H1 (cell line): ENCODE measurements at regions not wholly inside any gene's neighbourhood (a gene's known extent, or its start where the extent isn't known, plus 50 kb on each side); places are given as distances from the start of the nearest gene placed in this dataset.
A peak's percentile ranks its signal among the peaks of the same experiment; 100 is the strongest.

Source experiments
- CTCF ChIA-PET: fragments of 300-600 bp; sonication (Branson Sonifier 250); formaldehyde crosslinking; loops from one replicate; lab custom pipeline; 2021; ENCODE audit not compliant: partially characterized antibody; lab: Charles Lee
- POLR2A ChIA-PET: fragments of 300-600 bp; sonication (Branson Sonifier 250); formaldehyde crosslinking; loops from one replicate; lab custom pipeline; 2021; ENCODE audit warnings: inconsistent platforms; ENCODE audit not compliant: partially characterized antibody; lab: Charles Lee
- DNase-seq, 2 experiments: peaks; one replicate each; pipeline versions ENCODE4 v3.0.0 to v3.0.0-alpha.2; 2010 to 2022; ENCODE audit warnings: low spot score in 2 of 2, low read depth in 1 of 2, mixed read lengths in 1 of 2
- FAIRE-seq: peaks from 2 replicates; lab custom pipeline; 2011; peaks lifted over from hg19 to GRCh38; lab: Jason Lieb, UNC
- H2AFZ ChIP-seq: 2 replicates; pipeline ENCODE4 v1.8.1; 2012; ENCODE audit warnings: low read length, inconsistent platforms
- H2AK5ac ChIP-seq: 2 replicates; pipeline ENCODE4 v1.6.1; 2013; ENCODE audit warnings: low read depth, low read length
- H2BK120ac ChIP-seq: replicated peaks from 2 replicates; pipeline ENCODE3; 2013; ENCODE audit warnings: low read depth, low read length, inconsistent platforms
- H2BK12ac ChIP-seq: 2 replicates; pipeline ENCODE4 v1.6.1; 2013; ENCODE audit warnings: low read depth, low read length
- H2BK15ac ChIP-seq: 2 replicates; pipeline ENCODE4 v1.6.1; 2013; ENCODE audit warnings: low read length
- H2BK20ac ChIP-seq: 2 replicates; pipeline ENCODE4 v1.6.1; 2013; ENCODE audit warnings: low read length
- H2BK5ac ChIP-seq: 2 replicates; pipeline ENCODE4 v1.6.1; 2013; ENCODE audit warnings: low read depth, low read length
- H3K14ac ChIP-seq: 2 replicates; pipeline ENCODE4 v1.6.1; 2013; ENCODE audit warnings: inconsistent platforms; ENCODE audit not compliant: insufficient read length
- H3K18ac ChIP-seq: 2 replicates; pipeline ENCODE4 v1.6.1; 2013; ENCODE audit warnings: low read length; ENCODE audit errors: extremely low read depth
- H3K23ac ChIP-seq: 2 replicates; pipeline ENCODE4 v1.6.1; 2013; ENCODE audit warnings: inconsistent platforms; ENCODE audit not compliant: insufficient read length
- H3K23me2 ChIP-seq: 2 replicates; pipeline ENCODE4 v1.6.1; 2013; ENCODE audit warnings: low read depth, low read length
- H3K27ac ChIP-seq: 2 replicates; pipeline ENCODE4 v1.6.1; 2011; ENCODE audit warnings: low read depth, low read length, inconsistent platforms
- H3K27me3 ChIP-seq, 4 experiments: replicated peaks in 1 of 4; 1 replicate in 1 of 4; 2 replicates in 3 of 4; pipeline versions ENCODE4 v1.6.1 to v1.8.1; 2011 to 2013; ENCODE audit warnings: low read length in 3 of 4, mild to moderate bottlenecking in 3 of 4, inconsistent platforms in 2 of 4, mixed read lengths in 2 of 4, moderate library complexity in 1 of 4; ENCODE audit not compliant: control insufficient read depth in 3 of 4, insufficient read depth in 3 of 4; ENCODE audit errors: extremely low read depth in 1 of 4
- H3K36me3 ChIP-seq, 4 experiments: 2 replicates each; pipeline versions ENCODE4 v1.6.1 to v1.8.1; 2011 to 2013; ENCODE audit warnings: mild to moderate bottlenecking in 4 of 4, low read length in 3 of 4, moderate library complexity in 2 of 4, control low read depth in 1 of 4, inconsistent platforms in 1 of 4; ENCODE audit not compliant: insufficient read depth in 4 of 4, control insufficient read depth in 2 of 4
- H3K4ac ChIP-seq: replicated peaks from 2 replicates; pipeline ENCODE3; 2013; ENCODE audit warnings: low read length, low read depth, mixed read lengths, inconsistent platforms; ENCODE audit not compliant: insufficient read length
- H3K4me1 ChIP-seq, 4 experiments: replicated peaks in 1 of 4; 1 replicate in 1 of 4; 2 replicates in 3 of 4; pipeline versions ENCODE4 v1.6.1 to v1.8.1; 2011 to 2013; ENCODE audit warnings: low read length in 3 of 4, inconsistent platforms in 2 of 4, mixed read lengths in 1 of 4; ENCODE audit not compliant: insufficient read depth in 4 of 4, control insufficient read depth in 3 of 4
- H3K4me2 ChIP-seq, 2 experiments: 2 replicates each; pipeline versions ENCODE4 v1.6.1 to v1.8.1; 2011 to 2013; ENCODE audit warnings: low read depth in 2 of 2, low read length in 2 of 2, control low read depth in 1 of 2, inconsistent platforms in 1 of 2, mild to moderate bottlenecking in 1 of 2; ENCODE audit not compliant: insufficient read depth in 1 of 2
- H3K4me3 ChIP-seq, 4 experiments: fragments of 200-600, 300-600 bp in 1 of 4; sonication (generic), shearing (Covaris generic), sonication (Bioruptor Twin) in 1 of 4; 2 replicates each; pipeline versions ENCODE4 v1.5.1 to v1.8.1; 2011 to 2016; ENCODE audit warnings: low read length in 4 of 4, low read depth in 3 of 4, control low read depth in 2 of 4, inconsistent platforms in 2 of 4, mild to moderate bottlenecking in 2 of 4, mixed read lengths in 1 of 4, moderate library complexity in 1 of 4; ENCODE audit not compliant: insufficient read depth in 2 of 4; ENCODE audit errors: extremely low read depth in 1 of 4
- H3K56ac ChIP-seq: replicated peaks from 2 replicates; pipeline ENCODE3; 2013; ENCODE audit warnings: low read depth, mild to moderate bottlenecking, mixed read lengths, low read length, inconsistent platforms; ENCODE audit not compliant: insufficient read length
- H3K79me1 ChIP-seq: 2 replicates; pipeline ENCODE4 v1.6.1; 2013; ENCODE audit warnings: low read depth, low read length, control low read depth
- H3K79me2 ChIP-seq, 2 experiments: 2 replicates each; pipeline versions ENCODE4 v1.6.1 to v1.8.1; 2012 to 2013; ENCODE audit warnings: low read length in 2 of 2, mild to moderate bottlenecking in 2 of 2, inconsistent platforms in 1 of 2; ENCODE audit not compliant: insufficient read depth in 2 of 2, control insufficient read depth in 1 of 2
- H3K9ac ChIP-seq, 4 experiments: replicated peaks in 1 of 4; 1 replicate in 1 of 4; 2 replicates in 3 of 4; pipeline versions ENCODE4 v1.6.1 to v1.8.1; 2011 to 2013; ENCODE audit warnings: low read depth in 3 of 4, low read length in 3 of 4, control low read depth in 2 of 4, mild to moderate bottlenecking in 2 of 4, moderate library complexity in 2 of 4, inconsistent platforms in 1 of 4; ENCODE audit errors: extremely low read depth in 1 of 4
- H3K9me3 ChIP-seq, 2 experiments: 2 replicates each; pipeline versions ENCODE4 v1.6.1 to v1.8.1; 2012 to 2013; ENCODE audit warnings: mild to moderate bottlenecking in 2 of 2, moderate library complexity in 2 of 2, control low read depth in 1 of 2, inconsistent platforms in 1 of 2, low read depth in 1 of 2, low read length in 1 of 2, mixed read lengths in 1 of 2; ENCODE audit not compliant: insufficient read depth in 2 of 2
- H4K20me1 ChIP-seq, 2 experiments: replicated peaks in 1 of 2; 2 replicates each; pipeline versions ENCODE3 to v1.8.1; 2011 to 2013; ENCODE audit warnings: inconsistent platforms in 2 of 2, low read length in 2 of 2, mild to moderate bottlenecking in 1 of 2; ENCODE audit not compliant: insufficient read depth in 2 of 2, control insufficient read depth in 1 of 2
- H4K5ac ChIP-seq: 2 replicates; pipeline ENCODE4 v1.6.1; 2013; ENCODE audit warnings: low read length, low read depth, mixed read lengths, inconsistent platforms; ENCODE audit not compliant: insufficient read length
- H4K8ac ChIP-seq: 2 replicates; pipeline ENCODE4 v1.8.0; 2013; ENCODE audit warnings: mild to moderate bottlenecking, moderate library complexity, low read length, inconsistent platforms; ENCODE audit not compliant: insufficient read depth; ENCODE audit errors: extremely low read depth
- H4K91ac ChIP-seq: replicated peaks from 2 replicates; pipeline ENCODE3; 2013; ENCODE audit warnings: low read length, mixed read lengths, inconsistent platforms; ENCODE audit not compliant: insufficient read length
- CTCF ChIP-seq, 3 experiments: IDR thresholded peaks; 1 replicate in 2 of 3; 2 replicates in 1 of 3; pipeline versions ENCODE4 v1.5.1 to v1.6.1; 2011; ENCODE audit warnings: low read length in 3 of 3, mild to moderate bottlenecking in 3 of 3, inconsistent platforms in 2 of 3, low read depth in 1 of 3, moderate library complexity in 1 of 3; ENCODE audit not compliant: insufficient read depth in 1 of 3; ENCODE audit errors: control extremely low read depth in 1 of 3
- EP300 ChIP-seq, 2 experiments: IDR thresholded peaks; 1 replicate in 1 of 2; 2 replicates in 1 of 2; pipeline ENCODE4 v1.6.1; 2011 to 2012; ENCODE audit warnings: low read depth in 2 of 2, low read length in 2 of 2, mild to moderate bottlenecking in 2 of 2, borderline replicate concordance in 1 of 2, inconsistent platforms in 1 of 2, moderate library complexity in 1 of 2
- JUND ChIP-seq: IDR thresholded peaks from 2 replicates; pipeline ENCODE4 v1.6.1; 2011; ENCODE audit warnings: mild to moderate bottlenecking, improper control_type of control experiment, low read length
- KDM5A ChIP-seq: fragments of 200-600 bp; IDR thresholded peaks from 2 replicates; pipeline ENCODE4 v1.7.1; 2012; ENCODE audit warnings: mild to moderate bottlenecking, low read length, inconsistent platforms, mixed read lengths
- NRF1 ChIP-seq: IDR thresholded peaks from 2 replicates; pipeline ENCODE4 v1.6.1; 2011; ENCODE audit warnings: mild to moderate bottlenecking, low read depth, low read length, improper control_type of control experiment
- PHF8 ChIP-seq: fragments of 200-600 bp; sonication (generic); conservative IDR thresholded peaks from 2 replicates; pipeline ENCODE4 v1.7.1; 2012; ENCODE audit warnings: low read depth, mild to moderate bottlenecking, inconsistent platforms, low read length, moderate library complexity
- POLR2A ChIP-seq, 2 experiments: IDR thresholded peaks; 1 replicate in 1 of 2; 2 replicates in 1 of 2; pipeline ENCODE4 v1.6.1; 2011; ENCODE audit warnings: low read depth in 2 of 2, low read length in 2 of 2, mild to moderate bottlenecking in 2 of 2; ENCODE audit errors: control extremely low read depth in 1 of 2
- SIN3A ChIP-seq, 2 experiments: IDR thresholded peaks in 1 of 2; conservative IDR thresholded peaks in 1 of 2; 2 replicates each; pipeline ENCODE4 v1.6.1; 2011 to 2012; ENCODE audit warnings: low read length in 2 of 2, improper control_type of control experiment in 1 of 2, low read depth in 1 of 2, mild to moderate bottlenecking in 1 of 2
- SP2 ChIP-seq: IDR thresholded peaks from 2 replicates; pipeline ENCODE4 v1.6.1; 2012; ENCODE audit warnings: mild to moderate bottlenecking, low read length, inconsistent platforms
- SP4 ChIP-seq: IDR thresholded peaks from 2 replicates; pipeline ENCODE4 v1.6.1; 2012; ENCODE audit warnings: low read length, inconsistent platforms
- SRF ChIP-seq: IDR thresholded peaks from 2 replicates; pipeline ENCODE4 v1.6.1; 2011; ENCODE audit warnings: mild to moderate bottlenecking, low read depth, low read length, moderate library complexity
- YY1 ChIP-seq: IDR thresholded peaks from 2 replicates; pipeline ENCODE4 v1.6.1; 2011; ENCODE audit warnings: low read depth, mild to moderate bottlenecking, low read length
- WGBS, 2 experiments: shearing (Covaris generic) in 1 of 2; methylation state at CpG; one replicate each; pipeline versions ENCODE4 v1.1.6 to v1.1.7; 2013 to 2015; ENCODE audit warnings: low lambda C conversion rate in 2 of 2, mixed read lengths in 2 of 2, inconsistent platforms in 1 of 2, low coverage in 1 of 2, missing lambda C conversion rate in 1 of 2; ENCODE audit not compliant: insufficient replicate concordance in 2 of 2, insufficient coverage in 1 of 2, insufficient read length in 1 of 2; ENCODE audit errors: extremely low coverage in 1 of 2, missing lambda C conversion rate in 1 of 2; 5-methylcytosine and 5-hydroxymethylcytosine counted together

- H3K36me3 ChIP-seq, result no peaks in the 10 kb centered on the region; a peak in 1 of 8 replicates
- no peaks in the 10 kb centered on the region for H3K27me3 ChIP-seq
- no peak for DNase-seq
- H3K18ac ChIP-seq, result no peak overlapping the region
- H3K9me3 ChIP-seq, result no peaks in the 10 kb centered on the region
- H3K23me2 ChIP-seq, result no peaks in the 10 kb centered on the region
- H2AFZ ChIP-seq, result 0 out of 2 replicates have a peak overlapping the region, but pooled peaks have one; percentile 60
- WGBS, 2 experiments, result 100% methylated on average over 2 of the region's 2 CpGs; no CpG with 5 or more reads in 1 of the 2 experiments
- H3K4me2 ChIP-seq, result no peak overlapping the region
- H3K79me1 ChIP-seq, result no peaks in the 10 kb centered on the region
- no peak overlapping the region for H2BK15ac ChIP-seq
- H3K23ac ChIP-seq, result no peak overlapping the region
- CTCF ChIA-PET, result interaction anchor here (1.2 to 1.8 kb wide), 3 partner anchors 10 to 268 kb away, joined by 3 to 8 read pairs (median 6); no protein-coding TSS in a partner anchor
- H4K91ac ChIP-seq, result no peak overlapping the region
- no peak overlapping the region for H3K14ac ChIP-seq
- H3K79me2 ChIP-seq, result no peaks in the 10 kb centered on the region
- peak; percentile 74 for FAIRE-seq
- H3K4me1 ChIP-seq, result no peaks in the 10 kb centered on the region
- H2AK5ac ChIP-seq, result no peak overlapping the region
- no peak overlapping the region for H3K27ac ChIP-seq
- no peak overlapping the region for H4K8ac ChIP-seq
- no peak overlapping the region for H2BK20ac ChIP-seq
- no peak overlapping the region for H3K4ac ChIP-seq
- H3K56ac ChIP-seq, result no peak overlapping the region
- H3K4me3 ChIP-seq, result no peak overlapping the region
- H4K20me1 ChIP-seq, result no peaks in the 10 kb centered on the region
- H2BK12ac ChIP-seq, result no peak overlapping the region
- no peak overlapping the region for H2BK5ac ChIP-seq
- H4K5ac ChIP-seq, result no peak overlapping the region
- POLR2A ChIA-PET, result no interaction called here
- no peak overlapping the region for H3K9ac ChIP-seq
- H2BK120ac ChIP-seq, result no peak overlapping the region
- TF ChIP-seq POLR2A (IDR thresholded peaks at IDR 0.05; ENCODE audit: control extremely low read depth in 1 of 2, low read depth in 2 of 2, low read length in 2 of 2) (no peak), SRF (no peak), PHF8 (no peak), SP2 (no peak), KDM5A (no peak), YY1 (no peak), EP300 (IDR thresholded peaks at IDR 0.05; ENCODE audit: borderline replicate concordance in 1 of 2, low read depth in 2 of 2, low read length in 2 of 2) (no peak), JUND (no peak), CTCF (IDR thresholded peaks at IDR 0.05; ENCODE audit: control extremely low read depth in 1 of 3, insufficient read depth in 1 of 3, low read depth in 1 of 3, low read length in 3 of 3) (peak in 2 of 3 experiments; percentile 44 to 45; a peak in 2 of 4 replicates), SP4 (no peak), SIN3A (conservative IDR thresholded peaks at IDR 0.05 in 1 of 2, IDR thresholded peaks at IDR 0.05 in 1 of 2; ENCODE audit: low read depth in 1 of 2, low read length in 2 of 2) (no peak), NRF1 (no peak)
These were observed 820.7 kb upstream of the FBXO33 start for GRCh38 chr14:40252817-40253447.
